CD4-positive, alpha-beta T cell treated with Interleukin-2 at 100 ng/mL for 4 hours (primary cell): ENCODE measurements at regions not wholly inside any gene's neighbourhood (a gene's known extent, or its start where the extent isn't known, plus 50 kb on each side); places are given as distances from the start of the nearest gene placed in this dataset.

Experiments
- DNase-seq: peaks from one replicate; pipeline ENCODE4 v3.0.0-alpha.2; 2020; ENCODE audit warnings: low spot score

GRCh38 chr3:102083473-102083872 lies 234.2 kb downstream of the NFKBIZ start:
- DNase-seq: no peak

DNA sequence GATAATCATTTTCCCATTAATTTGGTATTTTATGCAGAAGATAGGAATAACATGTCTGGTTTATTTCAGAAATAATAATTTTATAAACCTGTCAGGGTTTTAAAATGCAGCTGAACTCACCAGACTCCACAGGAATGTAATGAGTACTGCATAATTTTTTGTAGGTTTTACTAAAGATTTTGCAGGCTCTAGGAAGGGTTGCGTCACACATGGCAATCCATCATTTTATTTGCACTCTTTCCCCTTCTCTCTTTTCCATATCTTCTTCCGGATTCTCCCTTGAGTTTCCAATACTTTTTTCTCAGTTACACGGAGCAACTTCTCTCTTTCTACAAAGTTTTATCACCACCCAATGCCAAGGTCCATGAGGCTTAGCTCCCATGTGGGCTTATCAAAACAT lies 234.7 kb downstream of the NFKBIZ start:
- DNase-seq: no peak

DNA sequence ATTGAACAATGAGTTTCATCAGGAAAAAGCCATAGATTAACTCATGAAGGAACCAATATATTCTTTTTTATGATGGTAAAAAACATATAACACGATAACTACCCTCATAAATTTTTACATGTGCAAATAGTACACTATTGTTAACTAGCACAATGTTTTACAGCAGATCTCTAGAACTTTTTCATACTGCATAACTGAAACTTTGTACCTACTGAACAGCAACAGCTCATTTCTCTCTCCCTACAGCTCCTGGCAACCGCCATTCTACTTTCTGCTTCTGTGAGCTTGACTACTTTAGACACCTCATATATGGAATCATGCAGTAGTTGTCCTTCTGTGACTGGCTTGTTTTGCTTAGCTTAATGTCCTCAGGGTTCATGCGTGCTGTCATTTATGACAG lies 235.4 kb downstream of the NFKBIZ start:
- no peak for DNase-seq

GRCh38 chr3:102085431-102086176 lies 236.3 kb downstream of the NFKBIZ start:
- no peak for DNase-seq

GRCh38 chr3:102087236-102087635 lies 237.9 kb downstream of the NFKBIZ start:
- no peak for DNase-seq

- DNase-seq: no peak
These were observed 239.9 kb downstream of the NFKBIZ start for GRCh38 chr3:102089239-102089638.

GRCh38 chr3:102089904-102090720 lies 240.8 kb downstream of the NFKBIZ start:
- no peak for DNase-seq

- DNase-seq: no peak
These were observed 241.4 kb downstream of the NFKBIZ start for GRCh38 chr3:102090721-102091045.

- no peak for DNase-seq
These were observed 242.0 kb downstream of the NFKBIZ start for GRCh38 chr3:102091358-102091757.

GRCh38 chr3:102092617-102093466 lies 243.5 kb downstream of the NFKBIZ start:
- no peak for DNase-seq

GRCh38 chr3:102094506-102094905 lies 245.2 kb downstream of the NFKBIZ start:
- DNase-seq: no peak

- no peak for DNase-seq
These were observed 246.1 kb downstream of the NFKBIZ start for GRCh38 chr3:102095383-102095782.

GRCh38 chr3:102096066-102096465 lies 246.8 kb downstream of the NFKBIZ start:
- no peak for DNase-seq

DNA sequence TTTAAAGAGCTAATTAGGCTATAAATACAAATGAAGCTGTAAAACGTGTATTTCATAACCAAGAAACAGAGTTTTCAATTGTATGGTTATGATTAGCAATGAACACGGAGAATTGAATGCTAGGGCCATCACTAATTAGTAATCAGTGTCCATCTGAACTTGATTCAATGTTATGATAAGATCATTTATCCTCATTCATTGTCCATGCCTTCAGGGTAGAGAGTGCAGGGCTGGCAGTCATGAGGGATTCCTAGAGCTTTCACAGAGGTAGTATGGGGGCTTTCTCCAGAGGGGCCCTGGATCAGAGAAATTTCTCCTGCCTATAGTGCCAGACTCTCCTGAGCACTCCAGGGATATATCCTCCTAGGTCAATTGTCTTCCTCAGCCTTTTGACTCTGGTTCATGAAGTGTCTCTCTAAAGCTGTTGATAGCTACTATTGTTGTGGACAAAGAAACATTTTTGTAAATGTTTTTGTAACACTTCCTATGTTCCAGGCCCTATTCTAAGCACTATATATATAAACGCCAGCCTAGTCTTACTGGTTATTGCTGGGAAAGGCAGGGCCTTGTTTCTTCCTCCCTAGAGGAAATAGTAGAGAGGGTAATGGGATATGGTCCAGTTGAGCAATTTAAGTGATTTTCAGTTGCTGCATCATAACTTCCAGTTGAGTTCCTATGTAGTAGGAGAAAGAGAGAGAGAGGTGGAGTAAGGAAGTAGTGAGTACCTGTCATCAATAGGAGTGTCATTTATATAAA lies 249.0 kb downstream of the NFKBIZ start:
- DNase-seq: no peak

DNA sequence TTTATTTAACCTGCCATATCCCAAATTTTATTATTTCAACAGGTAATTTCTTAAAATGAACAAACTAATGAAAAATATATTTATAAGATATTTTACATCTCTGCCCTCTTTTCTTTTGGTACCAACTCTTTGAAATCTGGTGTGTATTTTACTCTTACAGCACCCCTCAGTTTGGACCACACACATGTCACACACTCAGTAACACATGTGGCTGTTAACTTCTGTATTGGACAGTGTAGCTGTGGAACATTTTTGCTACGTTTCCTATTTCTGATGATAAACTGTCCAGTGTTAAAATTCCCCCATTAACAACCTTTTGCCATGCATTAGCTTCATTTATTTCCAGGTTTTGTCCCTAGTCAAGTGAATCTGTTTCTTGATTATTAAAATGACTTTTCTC lies 250.6 kb downstream of the NFKBIZ start:
- DNase-seq: no peak

GRCh38 chr3:102102394-102102793 lies 253.1 kb downstream of the NFKBIZ start:
- DNase-seq: no peak

DNA sequence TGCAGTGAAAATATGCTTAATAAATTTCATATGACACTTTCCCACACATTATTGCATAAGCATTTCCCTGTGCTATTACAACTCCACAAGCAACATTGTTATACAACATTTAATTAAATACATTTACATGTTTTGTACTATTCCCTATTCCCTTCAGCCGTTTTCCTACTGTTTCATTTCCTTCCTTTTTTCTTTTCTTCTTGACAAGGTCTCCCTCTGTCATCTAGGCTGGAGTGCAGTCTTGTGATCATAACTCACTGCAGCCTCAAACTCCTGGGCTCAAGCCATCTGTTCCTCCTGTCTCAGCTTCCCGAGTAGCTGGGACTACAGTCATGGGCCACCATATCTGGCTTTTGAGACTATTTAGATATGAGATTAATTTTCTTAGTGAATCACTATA lies 254.7 kb downstream of the NFKBIZ start:
- no peak for DNase-seq

DNA sequence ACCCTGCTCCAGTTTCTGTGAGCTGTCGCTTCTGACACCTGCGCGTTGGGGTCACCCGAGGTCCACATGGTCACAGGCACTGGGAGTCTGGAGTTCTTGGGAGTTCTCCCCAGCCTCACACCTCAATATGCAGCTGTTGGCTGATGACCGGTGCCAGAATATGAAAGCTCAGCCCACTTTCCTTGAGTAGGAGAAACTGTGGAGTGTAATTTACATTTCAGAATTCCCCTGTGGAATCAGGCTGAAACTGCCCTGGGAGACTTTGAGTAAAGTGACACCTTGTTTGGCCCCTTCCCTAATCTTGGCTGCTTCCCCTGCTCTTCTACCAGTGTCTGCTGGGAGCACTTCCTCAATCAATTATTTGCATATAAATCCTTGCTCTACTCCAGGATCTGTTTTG lies 255.9 kb downstream of the NFKBIZ start:
- DNase-seq: no peak

- DNase-seq: peak; percentile 35
These were observed 257.2 kb downstream of the NFKBIZ start for GRCh38 chr3:102106416-102107097.

DNA sequence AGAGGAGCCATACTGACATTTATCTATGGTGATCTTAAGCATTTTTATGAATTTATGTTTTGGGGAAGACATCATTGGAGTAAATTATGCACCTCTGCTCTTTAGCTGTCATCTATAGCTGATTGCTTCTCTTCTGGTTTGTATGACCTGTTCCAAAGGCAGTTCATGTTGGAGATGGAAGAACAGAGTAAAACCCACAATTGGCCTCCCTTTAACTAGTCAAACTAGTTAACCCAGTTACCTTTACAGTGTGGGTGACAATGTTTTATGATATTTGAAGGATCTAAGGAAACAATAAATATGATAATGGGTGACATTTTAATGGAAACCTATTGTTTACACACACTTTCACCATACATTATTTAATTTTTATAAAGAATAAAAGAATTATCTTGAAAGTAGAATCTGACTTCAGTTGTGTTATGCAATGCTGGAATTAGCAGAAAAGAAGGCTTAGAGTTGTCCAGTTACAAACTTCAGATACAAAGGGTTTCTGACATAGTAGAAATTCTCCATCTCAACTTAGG lies 263.5 kb downstream of the NFKBIZ start:
- no peak for DNase-seq

GRCh38 chr3:102113421-102114041 lies 264.2 kb downstream of the NFKBIZ start:
- no peak for DNase-seq
